Mesenchymal stem cell (in vitro differentiated cells and primary cell): ENCODE measurements at regions not wholly inside any gene's neighbourhood (a gene's known extent, or its start where the extent isn't known, plus 50 kb on each side); places are given as distances from the start of the nearest gene placed in this dataset.

Source experiments
- DNase-seq: peaks from one replicate; pipeline ENCODE4 v3.0.0-alpha.2; 2013
- H2AFZ ChIP-seq: one replicate; pipeline ENCODE4 v1.6.1; 2013; ENCODE audit warnings: low read depth, mild to moderate bottlenecking, control low read depth, inconsistent platforms, low read length, moderate library complexity
- H2AK5ac ChIP-seq: 2 replicates; pipeline ENCODE4 v1.6.1; 2013; ENCODE audit warnings: low read length, moderate library complexity, mild to moderate bottlenecking, inconsistent platforms; ENCODE audit not compliant: severe bottlenecking
- H2BK120ac ChIP-seq: one replicate; pipeline ENCODE4 v1.6.1; 2013; ENCODE audit warnings: low read depth, mild to moderate bottlenecking, inconsistent platforms, low read length, moderate library complexity
- H2BK12ac ChIP-seq, 2 experiments: one replicate each; pipeline ENCODE4 v1.6.1; 2013; ENCODE audit warnings: inconsistent platforms in 2 of 2, low read length in 2 of 2, mild to moderate bottlenecking in 2 of 2, moderate library complexity in 2 of 2, control low read depth in 1 of 2
- H2BK15ac ChIP-seq: one replicate; pipeline ENCODE4 v1.6.1; 2013; ENCODE audit warnings: mild to moderate bottlenecking, low read depth, inconsistent platforms; ENCODE audit not compliant: poor library complexity, severe bottlenecking
- H2BK5ac ChIP-seq: 2 replicates; pipeline ENCODE4 v1.6.1; 2013; ENCODE audit warnings: low read depth, mild to moderate bottlenecking, low read length, control low read depth, inconsistent platforms; ENCODE audit not compliant: poor library complexity, severe bottlenecking
- H3K14ac ChIP-seq, 2 experiments: one replicate each; pipeline ENCODE4 v1.6.1; 2013; ENCODE audit warnings: inconsistent platforms in 2 of 2, low read length in 2 of 2, control low read depth in 1 of 2, mild to moderate bottlenecking in 1 of 2, moderate library complexity in 1 of 2
- H3K18ac ChIP-seq, 2 experiments: one replicate each; pipeline ENCODE4 v1.6.1; 2013; ENCODE audit warnings: inconsistent platforms in 2 of 2, low read length in 2 of 2, control low read depth in 1 of 2, low read depth in 1 of 2, mild to moderate bottlenecking in 1 of 2
- H3K23ac ChIP-seq, 2 experiments: one replicate each; pipeline ENCODE4 v1.6.1; 2013; ENCODE audit warnings: inconsistent platforms in 2 of 2, low read length in 2 of 2, mild to moderate bottlenecking in 2 of 2, moderate library complexity in 2 of 2, control low read depth in 1 of 2
- H3K27ac ChIP-seq: 2 replicates; pipeline ENCODE4 v1.5.1; 2013; ENCODE audit warnings: mild to moderate bottlenecking, moderate library complexity, low read length, control low read depth, inconsistent platforms; ENCODE audit not compliant: poor library complexity, severe bottlenecking
- H3K27me3 ChIP-seq, 2 experiments: 2 replicates each; pipeline versions ENCODE4 v1.6.1 to v1.7.0; 2013; ENCODE audit warnings: low read length in 2 of 2, mild to moderate bottlenecking in 2 of 2, moderate library complexity in 2 of 2, control low read depth in 1 of 2, inconsistent platforms in 1 of 2; ENCODE audit not compliant: control insufficient read depth in 1 of 2, insufficient read depth in 1 of 2
- H3K36me3 ChIP-seq, 2 experiments: 2 replicates each; pipeline versions ENCODE4 v1.6.1 to v1.7.0; 2013; ENCODE audit warnings: low read length in 2 of 2, control low read depth in 1 of 2, inconsistent platforms in 1 of 2, low read depth in 1 of 2, mild to moderate bottlenecking in 1 of 2; ENCODE audit not compliant: insufficient read depth in 2 of 2, control insufficient read depth in 1 of 2
- H3K4ac ChIP-seq, 2 experiments: one replicate each; pipeline ENCODE4 v1.6.1; 2013; ENCODE audit warnings: inconsistent platforms in 2 of 2, low read length in 2 of 2, mild to moderate bottlenecking in 2 of 2, moderate library complexity in 2 of 2, control low read depth in 1 of 2, low read depth in 1 of 2
- H3K4me1 ChIP-seq: 2 replicates; pipeline ENCODE4 v1.6.1; 2013; ENCODE audit warnings: low read depth, low read length, control low read depth; ENCODE audit not compliant: control insufficient read depth, insufficient read depth
- H3K4me2 ChIP-seq: 2 replicates; pipeline ENCODE4 v1.6.1; 2013; ENCODE audit warnings: low read length, mild to moderate bottlenecking, inconsistent platforms; ENCODE audit not compliant: poor library complexity, severe bottlenecking
- H3K4me3 ChIP-seq, 2 experiments: 2 replicates each; pipeline versions ENCODE4 v1.5.1 to v1.7.0; 2013; ENCODE audit warnings: low read length in 2 of 2, mild to moderate bottlenecking in 2 of 2, control low read depth in 1 of 2, low read depth in 1 of 2; ENCODE audit not compliant: insufficient read depth in 1 of 2
- H3K79me1 ChIP-seq: replicated peaks from 2 replicates; pipeline ENCODE4 v1.6.1; 2013; ENCODE audit warnings: mild to moderate bottlenecking, control low read depth, low read length, inconsistent platforms; ENCODE audit not compliant: poor library complexity, severe bottlenecking
- H3K9ac ChIP-seq: 2 replicates; pipeline ENCODE4 v1.7.0; 2013; ENCODE audit warnings: mild to moderate bottlenecking, low read length, moderate library complexity
- H3K9me3 ChIP-seq: 2 replicates; pipeline ENCODE4 v1.7.0; 2013; ENCODE audit warnings: mild to moderate bottlenecking, low read length; ENCODE audit not compliant: control insufficient read depth
- H4K8ac ChIP-seq: one replicate; pipeline ENCODE4 v1.6.1; 2013; ENCODE audit warnings: inconsistent platforms, mild to moderate bottlenecking, low read length, moderate library complexity
- H4K91ac ChIP-seq: one replicate; pipeline ENCODE4 v1.6.1; 2013; ENCODE audit warnings: mild to moderate bottlenecking, low read length, inconsistent platforms
- WGBS: methylation state at CpG from one replicate; pipeline ENCODE4 v1.1.7; 2013; ENCODE audit warnings: mixed read lengths; 5-methylcytosine and 5-hydroxymethylcytosine counted together

- Histone ChIP-seq H3K9me3 (no peaks in the 10 kb centered on the region), H3K36me3 (no peaks in the 10 kb centered on the region), H3K4me1 (peaks cover 1% of the 10 kb centered on the region), H2BK15ac (no peak overlapping the region), H4K91ac (no peak overlapping the region), H3K27me3 (no peaks in the 10 kb centered on the region), H3K4me2 (no peak overlapping the region), H2BK5ac (no peak overlapping the region), H2AFZ (no peak overlapping the region), H3K14ac (no peak overlapping the region), H3K23ac (no peak overlapping the region), H2BK12ac (no peak overlapping the region), H3K79me1 (no peaks in the 10 kb centered on the region), H3K9ac (no peak overlapping the region), H3K27ac (no peak overlapping the region), H4K8ac (no peak overlapping the region), H2BK120ac (no peak overlapping the region), H3K4me3 (no peak overlapping the region), H3K18ac (no peak overlapping the region), H2AK5ac (no peak overlapping the region), H3K4ac (no peak overlapping the region)
- 82% methylated on average over 20 of the region's 24 CpGs for WGBS
- no peak for DNase-seq
Observed at GRCh38 chr19:16019691-16020448, 56.4 kb upstream of the TPM4 start.

GRCh38 chr19:16021796-16022195, 54.5 kb upstream of the TPM4 start:
- no peak overlapping the region for H2BK12ac ChIP-seq
- H3K18ac ChIP-seq: no peak overlapping the region
- H2BK15ac ChIP-seq: no peak overlapping the region
- no peak overlapping the region for H3K4ac ChIP-seq
- H3K27me3 ChIP-seq: no peaks in the 10 kb centered on the region
- no peak overlapping the region for H2BK5ac ChIP-seq
- H3K4me3 ChIP-seq: no peak overlapping the region
- H3K23ac ChIP-seq: no peak overlapping the region
- H3K9me3 ChIP-seq: no peaks in the 10 kb centered on the region
- no peak overlapping the region for H3K27ac ChIP-seq
- no peak overlapping the region for H4K8ac ChIP-seq
- no peak overlapping the region for H3K4me2 ChIP-seq
- WGBS: 73% methylated on average over 8 of the region's 8 CpGs
- no peaks in the 10 kb centered on the region for H3K79me1 ChIP-seq
- H4K91ac ChIP-seq: no peak overlapping the region
- peaks cover 5% of the 10 kb centered on the region for H3K4me1 ChIP-seq
- no peak for DNase-seq
- H2AK5ac ChIP-seq: no peak overlapping the region
- no peak overlapping the region for H2BK120ac ChIP-seq
- H2AFZ ChIP-seq: no peak overlapping the region
- H3K14ac ChIP-seq: no peak overlapping the region
- no peak overlapping the region for H3K9ac ChIP-seq
- H3K36me3 ChIP-seq: no peaks in the 10 kb centered on the region

GRCh38 chr19:16022251-16022650, 54.0 kb upstream of the TPM4 start:
- no peak overlapping the region for H3K4me3 ChIP-seq
- no peak overlapping the region for H2BK5ac ChIP-seq
- no peaks in the 10 kb centered on the region for H3K27me3 ChIP-seq
- H3K4ac ChIP-seq: no peak overlapping the region
- H3K4me1 ChIP-seq: peaks cover 5% of the 10 kb centered on the region
- 60% methylated on average over 8 of the region's 8 CpGs for WGBS
- H3K79me1 ChIP-seq: no peaks in the 10 kb centered on the region
- H3K23ac ChIP-seq: no peak overlapping the region
- no peak for DNase-seq
- no peak overlapping the region for H2BK120ac ChIP-seq
- H3K36me3 ChIP-seq: no peaks in the 10 kb centered on the region
- H4K8ac ChIP-seq: no peak overlapping the region
- no peak overlapping the region for H2AK5ac ChIP-seq
- no peak overlapping the region for H2BK12ac ChIP-seq
- H3K9ac ChIP-seq: no peak overlapping the region
- H3K9me3 ChIP-seq: no peaks in the 10 kb centered on the region
- H3K4me2 ChIP-seq: no peak overlapping the region
- H2BK15ac ChIP-seq: no peak overlapping the region
- no peak overlapping the region for H3K14ac ChIP-seq
- no peak overlapping the region for H2AFZ ChIP-seq
- H3K27ac ChIP-seq: no peak overlapping the region
- no peak overlapping the region for H3K18ac ChIP-seq
- no peak overlapping the region for H4K91ac ChIP-seq

GRCh38 chr19:16022681-16023080, 53.6 kb upstream of the TPM4 start:
- Histone ChIP-seq H2AFZ (no peak overlapping the region), H3K79me1 (no peaks in the 10 kb centered on the region), H3K4me1 (peaks cover 5% of the 10 kb centered on the region), H2BK12ac (no peak overlapping the region), H2BK15ac (no peak overlapping the region), H3K23ac (no peak overlapping the region), H3K9ac (no peak overlapping the region), H2AK5ac (no peak overlapping the region), H3K4me3 (no peak overlapping the region), H2BK5ac (no peak overlapping the region), H3K4ac (no peak overlapping the region), H3K27ac (no peak overlapping the region), H3K9me3 (no peaks in the 10 kb centered on the region), H4K91ac (no peak overlapping the region), H3K18ac (no peak overlapping the region), H3K27me3 (no peaks in the 10 kb centered on the region), H3K4me2 (no peak overlapping the region), H4K8ac (no peak overlapping the region), H3K36me3 (no peaks in the 10 kb centered on the region), H2BK120ac (no peak overlapping the region), H3K14ac (no peak overlapping the region)
- WGBS: 46% methylated on average over 4 of the region's 4 CpGs
- DNase-seq: no peak
